ENCODE measurements at regions not wholly inside any gene's neighbourhood (a gene's known extent, or its start where the extent isn't known, plus 50 kb on each side); places are given as distances from the start of the nearest gene placed in this dataset.

GRCh38 chr10:100621360-100622205 is 85.8 kb downstream of the HIF1AN start:
- Histone ChIP-seq H3K27me3 (ENCODE audit: control insufficient read depth, extremely low read depth, insufficient read depth, low read length) (peaks cover 55% of the 10 kb centered on the region), H3K79me2 (ENCODE audit: control insufficient read depth, insufficient read depth, low read length) (no peaks in the 10 kb centered on the region), H3K9me1 (ENCODE audit: control insufficient read depth, extremely low read depth, insufficient read depth, low read length) (no peaks in the 10 kb centered on the region), H3K4me3 (ENCODE audit: control insufficient read depth in 2 of 3, extremely low read depth in 1 of 3, insufficient read depth in 2 of 3, low read depth in 1 of 3, low read length in 3 of 3) (no peak overlapping the region), H3K9ac (ENCODE audit: control insufficient read depth, extremely low read depth, insufficient read depth, low read length) (no peak overlapping the region), H3K4me1 (ENCODE audit: control insufficient read depth, extremely low read depth, insufficient read depth, low read length) (no peaks in the 10 kb centered on the region), H3K9me3 (ENCODE audit: control insufficient read depth, low read depth, low read length) (no peaks in the 10 kb centered on the region), H4K20me1 (ENCODE audit: control insufficient read depth, extremely low read depth, insufficient read depth, low read length) (no peaks in the 10 kb centered on the region), H3K4me2 (ENCODE audit: control insufficient read depth, extremely low read depth, insufficient read depth, low read depth, low read length) (no peak overlapping the region), H3K27ac (ENCODE audit: control insufficient read depth, insufficient read depth, low read length) (no peak overlapping the region), H2AFZ (ENCODE audit: control insufficient read depth, low read length) (no peak overlapping the region), H3K36me3 (ENCODE audit: control insufficient read depth in 2 of 2, extremely low read depth in 1 of 2, insufficient read depth in 2 of 2, low read length in 2 of 2) (no peaks in the 10 kb centered on the region)
- dilution Hi-C loops (cut with MboI; ENCODE audit: extremely low pct_ligation_motif_present, low sequenced_read_pairs), result no loop called here
- DNase-seq (ENCODE audit: low read depth, low spot score) (no peak), FAIRE-seq (no peak)
- TF ChIP-seq EZH2 (IDR thresholded peaks at IDR 0.05; ENCODE audit: low read length), result no peak
- no peak for TF ChIP-seq CTCF (optimal IDR thresholded peaks at IDR 0.05 in 1 of 3, IDR thresholded peaks at IDR 0.05 in 1 of 3, conservative IDR thresholded peaks at IDR 0.05 in 1 of 3; ENCODE audit: extremely low read depth in 1 of 3, insufficient read depth in 2 of 3, low read length in 3 of 3)

GRCh38 chr10:100622946-100623345 is 87.2 kb downstream of the HIF1AN start:
- Histone ChIP-seq H2AFZ (ENCODE audit: control insufficient read depth, low read length) (no peak overlapping the region), H3K4me2 (ENCODE audit: control insufficient read depth, extremely low read depth, insufficient read depth, low read depth, low read length) (no peak overlapping the region), H3K9me3 (ENCODE audit: control insufficient read depth, low read depth, low read length) (no peaks in the 10 kb centered on the region), H3K36me3 (ENCODE audit: control insufficient read depth in 2 of 2, extremely low read depth in 1 of 2, insufficient read depth in 2 of 2, low read length in 2 of 2) (no peaks in the 10 kb centered on the region), H3K27ac (ENCODE audit: control insufficient read depth, insufficient read depth, low read length) (no peak overlapping the region), H4K20me1 (ENCODE audit: control insufficient read depth, extremely low read depth, insufficient read depth, low read length) (no peaks in the 10 kb centered on the region), H3K9ac (ENCODE audit: control insufficient read depth, extremely low read depth, insufficient read depth, low read length) (no peak overlapping the region), H3K4me3 (ENCODE audit: control insufficient read depth in 2 of 3, extremely low read depth in 1 of 3, insufficient read depth in 2 of 3, low read depth in 1 of 3, low read length in 3 of 3) (no peak overlapping the region), H3K27me3 (ENCODE audit: control insufficient read depth, extremely low read depth, insufficient read depth, low read length) (peaks cover 50% of the 10 kb centered on the region), H3K79me2 (ENCODE audit: control insufficient read depth, insufficient read depth, low read length) (no peaks in the 10 kb centered on the region), H3K4me1 (ENCODE audit: control insufficient read depth, extremely low read depth, insufficient read depth, low read length) (no peaks in the 10 kb centered on the region), H3K9me1 (ENCODE audit: control insufficient read depth, extremely low read depth, insufficient read depth, low read length) (no peaks in the 10 kb centered on the region)
- DNase-seq (ENCODE audit: low read depth, low spot score) (no peak), FAIRE-seq (no peak)
- dilution Hi-C loops (cut with MboI; ENCODE audit: extremely low pct_ligation_motif_present, low sequenced_read_pairs), result no loop called here
- TF ChIP-seq EZH2 (IDR thresholded peaks at IDR 0.05; ENCODE audit: low read length) (no peak), CTCF (optimal IDR thresholded peaks at IDR 0.05 in 1 of 3, IDR thresholded peaks at IDR 0.05 in 1 of 3, conservative IDR thresholded peaks at IDR 0.05 in 1 of 3; ENCODE audit: extremely low read depth in 1 of 3, insufficient read depth in 2 of 3, low read length in 3 of 3) (no peak)
